ENCODE measurements at regions not wholly inside any gene's neighbourhood (a gene's known extent, or its start where the extent isn't known, plus 50 kb on each side); places are given as distances from the start of the nearest gene placed in this dataset.

DNA sequence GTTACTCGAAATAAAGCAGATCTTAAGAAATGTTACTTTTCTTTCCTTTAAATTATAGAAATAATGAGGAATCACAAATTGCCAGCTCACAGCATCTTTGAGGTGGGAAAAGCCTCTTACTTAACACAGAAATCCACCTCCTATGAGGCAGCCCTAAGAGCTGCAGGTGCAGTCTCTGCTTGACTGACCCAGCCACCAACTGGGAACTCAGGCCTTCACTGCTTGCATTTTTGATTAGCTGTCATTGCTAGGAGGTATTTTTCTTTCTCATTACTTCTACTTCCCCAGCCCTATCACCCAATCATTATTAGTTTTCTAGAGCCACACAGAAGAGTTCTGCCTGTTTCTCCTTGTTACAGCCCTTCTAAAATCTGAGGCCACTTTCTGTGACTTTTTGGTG, 416.5 kb upstream of the KLF4 start:
- Histone ChIP-seq H3K79me1 (ENCODE audit: insufficient read depth, low read depth, low read length, poor library complexity, severe bottlenecking) (no peaks in the 10 kb centered on the region), H2BK12ac (ENCODE audit: insufficient read length, low read depth, low read length) (no peak overlapping the region), H3K18ac (ENCODE audit: insufficient read length, low read depth, low read length) (no peak overlapping the region), H2BK15ac (ENCODE audit: low read depth, low read length) (no peak overlapping the region), H2BK120ac (ENCODE audit: low read depth, low read length, poor library complexity, severe bottlenecking) (no peak overlapping the region), H3K9ac (ENCODE audit: extremely low read depth, insufficient read length, low read length) (no peak overlapping the region), H3K27me3 (ENCODE audit: insufficient read depth, low read length) (no peaks in the 10 kb centered on the region), H3K79me2 (ENCODE audit: insufficient read depth, low read length) (no peaks in the 10 kb centered on the region), H3K4me1 (ENCODE audit: insufficient read depth, low read length) (no peaks in the 10 kb centered on the region), H2AK5ac (ENCODE audit: insufficient read length, low read length) (no peak overlapping the region), H3K23me2 (ENCODE audit: insufficient read length, low read depth, low read length, poor library complexity, severe bottlenecking) (no peaks in the 10 kb centered on the region), H3K4ac (ENCODE audit: low read depth, low read length) (no peak overlapping the region), H3K56ac (ENCODE audit: insufficient read length, low read depth, low read length) (no peak overlapping the region), H4K5ac (ENCODE audit: insufficient read length, low read depth, low read length) (no peak overlapping the region), H3K23ac (ENCODE audit: insufficient read length, low read depth, low read length) (no peak overlapping the region), H3K27ac (ENCODE audit: insufficient read length, low read depth, low read length) (no peak overlapping the region), H4K20me1 (ENCODE audit: control insufficient read depth, insufficient read depth, insufficient read length) (no peaks in the 10 kb centered on the region), H3K9me3 (ENCODE audit: control insufficient read depth, low read depth, low read length) (no peaks in the 10 kb centered on the region), H3T11ph (ENCODE audit: low read length) (no peak overlapping the region), H4K91ac (ENCODE audit: insufficient read length, low read depth, low read length) (no peak overlapping the region), H4K8ac (replicated peaks; ENCODE audit: insufficient read length, low read depth, low read length) (no peak overlapping the region), H3K14ac (ENCODE audit: insufficient read depth, low read length) (no peak overlapping the region), H2BK20ac (ENCODE audit: low read depth, low read length, poor library complexity, severe bottlenecking) (no peak overlapping the region), H3K4me2 (ENCODE audit: insufficient read depth, insufficient read length, low read length) (no peak overlapping the region), H2BK5ac (ENCODE audit: insufficient read length, low read length) (no peak overlapping the region), H2AFZ (ENCODE audit: low read length) (no peak overlapping the region)
- H3K4me1 Mint-ChIP-seq = peaks cover 8 to 14% of the 10 kb centered on the region in 2 experiments
- DNase-seq = no peak
- WGBS (ENCODE audit: extremely low coverage, insufficient read length, low lambda C conversion rate) = no CpG with 5 or more reads among the region's 1 CpG
- no peak overlapping the region for H3K4me3 Mint-ChIP-seq
- H3K9me3 Mint-ChIP-seq = peaks cover 2 to 3% of the 10 kb centered on the region in 2 experiments; a peak in 1 of 5 replicates
- H3K36me3 Mint-ChIP-seq (ENCODE audit: insufficient read depth in 1 of 3, low read depth in 3 of 3) = no peaks in the 10 kb centered on the region
- peaks cover 1% of the 10 kb centered on the region; the same call in 1 of the 2 replicates for H3K27me3 Mint-ChIP-seq (ENCODE audit: low read depth)
- no peak overlapping the region for H3K27ac Mint-ChIP-seq
- no peak for TF ChIP-seq CTCF (conservative IDR thresholded peaks at IDR 0.05)
